ENCODE measurements at regions not wholly inside any gene's neighbourhood (a gene's known extent, or its start where the extent isn't known, plus 50 kb on each side); places are given as distances from the start of the nearest gene placed in this dataset.

DNA sequence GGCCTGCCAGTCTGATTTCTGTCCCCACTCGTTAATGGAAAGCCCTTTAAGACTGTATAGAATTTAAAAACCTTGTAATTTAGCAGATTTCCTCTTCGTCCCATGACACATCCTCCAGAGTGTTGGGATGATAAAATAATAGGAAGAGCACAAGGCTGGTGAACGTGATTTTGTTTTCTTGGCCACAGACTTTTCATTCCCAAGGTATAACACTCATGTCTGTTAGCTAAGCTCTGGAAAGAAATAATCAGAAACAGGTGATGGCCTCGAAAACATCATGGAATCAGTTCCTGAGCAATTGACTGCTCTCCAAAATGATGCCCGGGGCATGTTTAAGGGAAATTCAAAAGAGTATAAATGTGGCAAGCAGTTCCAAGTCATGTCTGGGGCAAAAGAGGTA is 337.8 kb upstream of the TCF4 start:
- H3K9me3 ChIP-seq (replicated peaks; ENCODE audit: control insufficient read depth, insufficient read depth, low read depth, low read length): no peaks in the 10 kb centered on the region
- no peak overlapping the region for H3K27ac ChIP-seq (ENCODE audit: extremely low read depth, low read depth, low read length)
- H3K4me2 ChIP-seq (ENCODE audit: insufficient read depth, low read length): no peak overlapping the region
- H4K20me1 ChIP-seq (replicated peaks; ENCODE audit: control insufficient read depth, insufficient read depth, low read length): no peaks in the 10 kb centered on the region
- no peak overlapping the region for H3K9ac ChIP-seq (ENCODE audit: insufficient read depth in 1 of 2, low read depth in 2 of 2, low read length in 2 of 2)
- ATAC-seq (no peak), FAIRE-seq (no peak), DNase-seq (ENCODE audit: extremely low read depth in 1 of 4, low spot score in 3 of 4) (no peak)
- no peaks in the 10 kb centered on the region for H3K9me1 ChIP-seq (ENCODE audit: control insufficient read depth, insufficient read depth, low read length)
- H3K27me3 ChIP-seq (ENCODE audit: control insufficient read depth in 2 of 2, insufficient read depth in 2 of 2, low read length in 2 of 2): no peaks in the 10 kb centered on the region
- in situ Hi-C loops (cut with MboI): no loop called here
- POLR2A ChIA-PET: no interaction called here
- H3K79me2 ChIP-seq (ENCODE audit: control insufficient read depth, insufficient read depth, low read length): no peaks in the 10 kb centered on the region
- intact Hi-C loops (cut with micrococcal nuclease): no loop called here
- no TSS peak for BruUV-seq (replicated peaks)
- H3K36me3 ChIP-seq (ENCODE audit: control insufficient read depth, insufficient read depth, low read length): no peaks in the 10 kb centered on the region
- TF ChIP-seq ESRRA (IDR thresholded peaks at IDR 0.05; ENCODE audit: borderline replicate concordance, low read depth) (no peak), MIER1 (IDR thresholded peaks at IDR 0.05; ENCODE audit: low read depth) (no peak), ELF4 (CRISPR knock-in tag; IDR thresholded peaks at IDR 0.05) (no peak), HEY1 (CRISPR knock-in tag; IDR thresholded peaks at IDR 0.05; ENCODE audit: borderline replicate concordance) (no peak), SAFB2 (IDR thresholded peaks at IDR 0.05; ENCODE audit: borderline replicate concordance, low read depth, low read length, severe bottlenecking) (no peak), POLR2A (conservative IDR thresholded peaks at IDR 0.05) (no peak), DDX20 (tag; IDR thresholded peaks at IDR 0.05; ENCODE audit: low read depth) (no peak), TARDBP (IDR thresholded peaks at IDR 0.05) (no peak)
- TF ChIP-seq, protein P1, sequence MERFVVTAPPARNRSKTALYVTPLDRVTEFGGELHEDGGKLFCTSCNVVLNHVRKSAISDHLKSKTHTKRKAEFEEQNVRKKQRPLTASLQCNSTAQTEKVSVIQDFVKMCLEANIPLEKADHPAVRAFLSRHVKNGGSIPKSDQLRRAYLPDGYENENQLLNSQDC (CRISPR knock-in tag; IDR thresholded peaks at IDR 0.05): no peak
- TF ChIP-seq, protein P2, sequence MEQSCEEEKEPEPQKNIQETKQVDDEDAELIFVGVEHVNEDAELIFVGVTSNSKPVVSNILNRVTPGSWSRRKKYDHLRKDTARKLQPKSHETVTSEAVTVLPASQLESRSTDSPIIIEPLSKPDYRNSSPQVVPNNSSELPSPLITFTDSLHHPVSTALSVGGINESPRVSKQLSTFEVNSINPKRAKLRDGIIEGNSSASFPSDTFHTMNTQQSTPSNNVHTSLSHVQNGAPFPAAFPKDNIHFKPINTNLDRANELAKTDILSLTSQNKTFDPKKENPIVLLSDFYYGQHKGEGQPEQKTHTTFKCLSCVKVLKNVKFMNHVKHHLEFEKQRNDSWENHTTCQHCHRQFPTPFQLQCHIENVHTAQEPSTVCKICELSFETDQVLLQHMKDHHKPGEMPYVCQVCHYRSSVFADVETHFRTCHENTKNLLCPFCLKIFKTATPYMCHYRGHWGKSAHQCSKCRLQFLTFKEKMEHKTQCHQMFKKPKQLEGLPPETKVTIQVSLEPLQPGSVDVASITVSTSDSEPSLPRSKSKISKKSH (CRISPR knock-in tag; IDR thresholded peaks at IDR 0.05): no peak
- CTCF ChIA-PET (ENCODE audit: low intra/inter-chr PET ratio): no interaction called here
- H3K4me3 ChIP-seq: no peak overlapping the region
- H3K4me1 ChIP-seq (replicated peaks in 1 of 2; ENCODE audit: control insufficient read depth in 2 of 2, insufficient read depth in 2 of 2, low read length in 2 of 2): no peaks in the 10 kb centered on the region; a peak in 1 of 5 replicates
- WGBS (ENCODE audit: insufficient coverage, low coverage, missing lambda C conversion rate): 24% methylated on average over 4 of the region's 5 CpGs
- H2AFZ ChIP-seq (ENCODE audit: low read depth, low read length): no peak overlapping the region
